Parathyroid adenoma (tissue), 2 donors: ENCODE measurements at regions not wholly inside any gene's neighbourhood (a gene's known extent, or its start where the extent isn't known, plus 50 kb on each side); places are given as distances from the start of the nearest gene placed in this dataset.

Experiments used
- H2AFZ ChIP-seq: fragments of 300-600 bp; sonication (generic); one replicate; pipeline ENCODE4 v1.7.0; 2017; ENCODE audit warnings: antibody characterized with exemption, mild to moderate bottlenecking
- H3K27ac ChIP-seq: fragments of 300-600 bp; sonication (generic); one replicate; pipeline ENCODE4 v1.7.0; 2017
- H3K27me3 ChIP-seq: fragments of 300-600 bp; sonication (generic); one replicate; pipeline ENCODE4 v1.7.0; 2017; ENCODE audit warnings: low read length; ENCODE audit not compliant: control insufficient read depth, insufficient read depth
- H3K36me3 ChIP-seq: fragments of 300-600 bp; sonication (generic); one replicate; pipeline ENCODE4 v1.7.0; 2017; ENCODE audit warnings: low read length; ENCODE audit not compliant: control insufficient read depth, insufficient read depth
- H3K4me1 ChIP-seq: fragments of 300-600 bp; sonication (generic); one replicate; pipeline ENCODE4 v1.7.0; 2017; ENCODE audit warnings: control low read depth
- H3K4me2 ChIP-seq: fragments of 300-600 bp; sonication (generic); one replicate; pipeline ENCODE4 v1.7.0; 2017; ENCODE audit warnings: low read length
- H3K4me3 ChIP-seq: fragments of 300-600 bp; sonication (generic); one replicate; pipeline ENCODE4 v1.7.0; 2017; ENCODE audit warnings: low read depth, low read length
- H3K79me2 ChIP-seq: fragments of 300-600 bp; sonication (generic); one replicate; pipeline ENCODE4 v1.7.0; 2017; ENCODE audit warnings: control low read depth
- H3K9ac ChIP-seq: fragments of 300-600 bp; sonication (generic); one replicate; pipeline ENCODE4 v1.7.0; 2017; ENCODE audit warnings: mild to moderate bottlenecking
- H3K9me3 ChIP-seq: fragments of 300-600 bp; sonication (generic); one replicate; pipeline ENCODE4 v1.7.0; 2017; ENCODE audit warnings: low read length; ENCODE audit not compliant: control insufficient read depth
- TF ChIP-seq, protein P1 (sequence below): fragments of 300-600 bp; sonication (generic); IDR thresholded peaks from one replicate; pipeline ENCODE4 v1.7.0; 2017; ENCODE audit warnings: antibody characterized with exemption, mild to moderate bottlenecking
- donor health status: primary hyperparathyroidism.

- TF ChIP-seq, protein P1, sequence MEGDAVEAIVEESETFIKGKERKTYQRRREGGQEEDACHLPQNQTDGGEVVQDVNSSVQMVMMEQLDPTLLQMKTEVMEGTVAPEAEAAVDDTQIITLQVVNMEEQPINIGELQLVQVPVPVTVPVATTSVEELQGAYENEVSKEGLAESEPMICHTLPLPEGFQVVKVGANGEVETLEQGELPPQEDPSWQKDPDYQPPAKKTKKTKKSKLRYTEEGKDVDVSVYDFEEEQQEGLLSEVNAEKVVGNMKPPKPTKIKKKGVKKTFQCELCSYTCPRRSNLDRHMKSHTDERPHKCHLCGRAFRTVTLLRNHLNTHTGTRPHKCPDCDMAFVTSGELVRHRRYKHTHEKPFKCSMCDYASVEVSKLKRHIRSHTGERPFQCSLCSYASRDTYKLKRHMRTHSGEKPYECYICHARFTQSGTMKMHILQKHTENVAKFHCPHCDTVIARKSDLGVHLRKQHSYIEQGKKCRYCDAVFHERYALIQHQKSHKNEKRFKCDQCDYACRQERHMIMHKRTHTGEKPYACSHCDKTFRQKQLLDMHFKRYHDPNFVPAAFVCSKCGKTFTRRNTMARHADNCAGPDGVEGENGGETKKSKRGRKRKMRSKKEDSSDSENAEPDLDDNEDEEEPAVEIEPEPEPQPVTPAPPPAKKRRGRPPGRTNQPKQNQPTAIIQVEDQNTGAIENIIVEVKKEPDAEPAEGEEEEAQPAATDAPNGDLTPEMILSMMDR, result no peak
- Histone ChIP-seq H3K79me2 (no peaks in the 10 kb centered on the region), H3K9ac (no peak overlapping the region), H3K27me3 (no peaks in the 10 kb centered on the region), H3K4me2 (no peak overlapping the region), H3K4me1 (no peaks in the 10 kb centered on the region), H3K4me3 (no peak overlapping the region), H3K36me3 (no peaks in the 10 kb centered on the region), H3K9me3 (no peaks in the 10 kb centered on the region), H2AFZ (no peak overlapping the region), H3K27ac (no peak overlapping the region)
Measured at GRCh38 chr4:103292959-103293358, 94.8 kb upstream of the CENPE start.

- no peaks in the 10 kb centered on the region for H3K4me1 ChIP-seq
- no peaks in the 10 kb centered on the region for H3K36me3 ChIP-seq
- TF ChIP-seq, protein P1, result no peak
Measured at GRCh38 chr4:103292373-103292772, 94.2 kb upstream of the CENPE start.

DNA sequence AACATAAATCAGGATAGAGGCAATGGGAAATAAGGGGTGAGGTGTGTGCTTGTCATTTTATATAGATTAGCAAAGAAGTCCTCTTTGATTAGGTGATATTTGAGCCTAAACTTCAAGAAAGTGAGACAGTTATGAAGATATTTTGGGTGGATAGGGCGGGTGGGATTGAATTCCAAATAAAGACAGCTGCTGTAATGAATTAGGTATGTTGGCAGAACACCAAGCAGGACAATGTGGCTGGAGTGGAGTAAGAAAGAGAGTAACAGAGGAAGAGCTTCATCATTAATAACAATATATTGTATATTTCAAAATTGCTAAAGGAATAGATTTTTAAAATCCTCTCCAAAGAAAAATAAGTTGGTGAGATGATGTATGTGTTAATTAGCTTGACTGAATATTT lies 91.0 kb upstream of the CENPE start:
- H3K4me2 ChIP-seq, result no peak overlapping the region
- H3K27ac ChIP-seq, result no peak overlapping the region
- no peak overlapping the region for H3K9ac ChIP-seq
- no peaks in the 10 kb centered on the region for H3K9me3 ChIP-seq
- TF ChIP-seq, protein P1, result no peak
- H3K4me3 ChIP-seq, result no peak overlapping the region
- H3K79me2 ChIP-seq, result no peaks in the 10 kb centered on the region
- no peaks in the 10 kb centered on the region for H3K4me1 ChIP-seq
- H3K36me3 ChIP-seq, result no peaks in the 10 kb centered on the region
- no peak overlapping the region for H2AFZ ChIP-seq
- H3K27me3 ChIP-seq, result no peaks in the 10 kb centered on the region

More at GRCh38 chr4:103292373-103292772, 94.2 kb upstream of the CENPE start:
- no peak overlapping the region for H3K27ac ChIP-seq
- H3K79me2 ChIP-seq, result no peaks in the 10 kb centered on the region
- H2AFZ ChIP-seq, result no peak overlapping the region
- H3K4me3 ChIP-seq, result no peak overlapping the region
- no peaks in the 10 kb centered on the region for H3K9me3 ChIP-seq
- no peak overlapping the region for H3K4me2 ChIP-seq
- no peaks in the 10 kb centered on the region for H3K27me3 ChIP-seq
- H3K9ac ChIP-seq, result no peak overlapping the region

- no peaks in the 10 kb centered on the region for H3K36me3 ChIP-seq
- H3K4me2 ChIP-seq, result no peak overlapping the region
- H2AFZ ChIP-seq, result no peak overlapping the region
- H3K27ac ChIP-seq, result no peak overlapping the region
- H3K27me3 ChIP-seq, result no peaks in the 10 kb centered on the region
- H3K79me2 ChIP-seq, result no peaks in the 10 kb centered on the region
- no peaks in the 10 kb centered on the region for H3K4me1 ChIP-seq
- H3K4me3 ChIP-seq, result no peak overlapping the region
- TF ChIP-seq, protein P1, result no peak
- H3K9ac ChIP-seq, result no peak overlapping the region
- H3K9me3 ChIP-seq, result no peaks in the 10 kb centered on the region
Measured at GRCh38 chr4:103272174-103272573, 74.0 kb upstream of the CENPE start.

- TF ChIP-seq, protein P1, result no peak
- Histone ChIP-seq H3K4me1 (no peaks in the 10 kb centered on the region), H2AFZ (no peak overlapping the region), H3K9ac (no peak overlapping the region), H3K27ac (no peak overlapping the region), H3K27me3 (no peaks in the 10 kb centered on the region), H3K4me3 (no peak overlapping the region), H3K9me3 (no peaks in the 10 kb centered on the region), H3K36me3 (no peaks in the 10 kb centered on the region), H3K4me2 (no peak overlapping the region), H3K79me2 (no peaks in the 10 kb centered on the region)
Measured at GRCh38 chr4:103268746-103269145, 70.6 kb upstream of the CENPE start.
